GM12872 (cell line): ENCODE measurements at regions not wholly inside any gene's neighbourhood (a gene's known extent, or its start where the extent isn't known, plus 50 kb on each side); places are given as distances from the start of the nearest gene placed in this dataset.

ENCODE experiments used
- CTCF ChIP-seq: IDR thresholded peaks from 3 replicates; pipeline ENCODE4 v1.5.1; 2011; ENCODE audit warnings: low read depth, mild to moderate bottlenecking, low read length, moderate library complexity; ENCODE audit not compliant: insufficient read depth

- TF ChIP-seq CTCF = no peak
These were observed 367.2 kb upstream of the LMO3 start for GRCh38 chr12:16972923-16973770.

- no peak for TF ChIP-seq CTCF
These were observed 356.9 kb upstream of the LMO3 start for GRCh38 chr12:16962889-16963288.

GRCh38 chr12:16955083-16955657 lies 349.2 kb upstream of the LMO3 start:
- TF ChIP-seq CTCF = no peak

GRCh38 chr12:16949871-16950667 lies 344.1 kb upstream of the LMO3 start:
- no peak for TF ChIP-seq CTCF

- TF ChIP-seq CTCF = no peak
These were observed 343.4 kb upstream of the LMO3 start for GRCh38 chr12:16949371-16949770.

- TF ChIP-seq CTCF = no peak
These were observed 340.7 kb upstream of the LMO3 start for GRCh38 chr12:16946704-16947103.

- peak; percentile 86 for TF ChIP-seq CTCF
These were observed 333.9 kb upstream of the LMO3 start for GRCh38 chr12:16939871-16940306.
